Kidney (tissue), 13 donors: ENCODE measurements at regions not wholly inside any gene's neighbourhood (a gene's known extent, or its start where the extent isn't known, plus 50 kb on each side); places are given as distances from the start of the nearest gene placed in this dataset.
A peak's percentile ranks its signal among the peaks of the same experiment; 100 is the strongest.
"Not testable (repeated sequence)": the region's sequence is repeated elsewhere in the genome, so short reads cannot be mapped to it uniquely, and the experiment has no call there.

Experiments used
- DNase-seq, 5 donors: peaks; one replicate each; pipeline ENCODE4 v3.0.0-alpha.2; 2013 to 2020
- FAIRE-seq: peaks from 2 replicates; lab custom pipeline; 2012; peaks lifted over from hg19 to GRCh38; lab: Jason Lieb, UNC
- H3K27ac ChIP-seq, 2 donors: one replicate each; pipeline ENCODE4 v1.7.0; 2013; ENCODE audit warnings: low read depth in 2 of 2, low read length in 2 of 2, inconsistent platforms in 1 of 2
- H3K27me3 ChIP-seq: one replicate; pipeline ENCODE4 v1.7.1; 2013; ENCODE audit warnings: low read length, inconsistent platforms; ENCODE audit not compliant: control insufficient read depth, insufficient read depth
- H3K36me3 ChIP-seq, 3 donors: one replicate each; pipeline versions ENCODE4 v1.7.0 to v1.7.1; 2013; ENCODE audit warnings: low read length in 3 of 3, control low read depth in 1 of 3, inconsistent platforms in 1 of 3; ENCODE audit not compliant: insufficient read depth in 3 of 3, control insufficient read depth in 2 of 3
- H3K4me1 ChIP-seq, 3 donors: one replicate each; pipeline versions ENCODE4 v1.7.0 to v1.7.1; 2013; ENCODE audit warnings: low read length in 3 of 3, inconsistent platforms in 1 of 3, low read depth in 1 of 3; ENCODE audit not compliant: control insufficient read depth in 2 of 3, insufficient read depth in 2 of 3
- H3K4me3 ChIP-seq, 3 donors: one replicate each; pipeline versions ENCODE4 v1.7.0 to v1.8.1; 2013; ENCODE audit warnings: low read length in 3 of 3, control low read depth in 1 of 3, inconsistent platforms in 1 of 3
- H3K9ac ChIP-seq, 3 donors: one replicate each; pipeline versions ENCODE4 v1.7.0 to v1.7.1; 2013; ENCODE audit warnings: low read length in 3 of 3, control low read depth in 1 of 3, inconsistent platforms in 1 of 3
- H3K9me3 ChIP-seq, 3 donors: one replicate each; pipeline versions ENCODE4 v1.7.0 to v1.7.1; 2013; ENCODE audit warnings: low read length in 3 of 3, control low read depth in 1 of 3, inconsistent platforms in 1 of 3; ENCODE audit not compliant: control insufficient read depth in 2 of 3, insufficient read depth in 1 of 3
- intact Hi-C: fragments of 100-400 bp; cut with DNase I; formaldehyde crosslinking; loops from one replicate; pipeline ENCODE4 v1.11.1; 2022
- TF ChIP-seq, protein P1 (sequence below): IDR thresholded peaks from 3 replicates; pipeline ENCODE4 v1.5.1; 2012; ENCODE audit warnings: mild to moderate bottlenecking, moderate library complexity, borderline replicate concordance; ENCODE audit not compliant: insufficient read depth; ENCODE audit errors: extremely low read depth
- donor health status: control.
- donor health status: control.
- donor health status: control.
- donor health status: control.
- donor health status: control.
- donor health status: DM: yes; HTN: yes; CAD: no.
- donor health status: Normal renal cell carcinoma (clear cell type).

DNA sequence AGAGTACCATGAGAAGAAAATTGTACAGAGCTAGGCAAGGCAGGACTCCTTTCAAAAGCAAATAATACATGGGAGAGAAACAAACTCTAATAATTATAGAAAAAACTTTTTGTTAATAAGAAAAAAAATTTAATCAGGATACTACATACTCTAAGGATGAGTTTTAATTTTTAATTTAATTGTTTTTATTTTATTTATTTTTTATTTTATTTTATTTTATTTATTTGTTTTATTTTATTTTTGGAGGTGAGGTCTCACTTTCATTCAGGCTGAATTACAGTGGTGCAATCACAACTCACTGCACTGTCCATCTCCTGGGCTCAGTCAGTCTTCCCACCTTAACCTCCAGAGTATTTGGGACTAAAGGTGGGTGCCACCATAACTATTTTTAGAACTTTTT is 1347.2 kb downstream of the NLGN4Y start:
- Histone ChIP-seq H3K9ac (no peak overlapping the region), H3K27ac (no peak overlapping the region), H3K27me3 (no peaks in the 10 kb centered on the region), H3K4me3 (no peak overlapping the region), H3K4me1 (no peaks in the 10 kb centered on the region), H3K36me3 (no peaks in the 10 kb centered on the region), H3K9me3 (no peaks in the 10 kb centered on the region)
- intact Hi-C loops: no loop called here
- DNase-seq (no peak), FAIRE-seq (no peak)
- TF ChIP-seq, protein P1, sequence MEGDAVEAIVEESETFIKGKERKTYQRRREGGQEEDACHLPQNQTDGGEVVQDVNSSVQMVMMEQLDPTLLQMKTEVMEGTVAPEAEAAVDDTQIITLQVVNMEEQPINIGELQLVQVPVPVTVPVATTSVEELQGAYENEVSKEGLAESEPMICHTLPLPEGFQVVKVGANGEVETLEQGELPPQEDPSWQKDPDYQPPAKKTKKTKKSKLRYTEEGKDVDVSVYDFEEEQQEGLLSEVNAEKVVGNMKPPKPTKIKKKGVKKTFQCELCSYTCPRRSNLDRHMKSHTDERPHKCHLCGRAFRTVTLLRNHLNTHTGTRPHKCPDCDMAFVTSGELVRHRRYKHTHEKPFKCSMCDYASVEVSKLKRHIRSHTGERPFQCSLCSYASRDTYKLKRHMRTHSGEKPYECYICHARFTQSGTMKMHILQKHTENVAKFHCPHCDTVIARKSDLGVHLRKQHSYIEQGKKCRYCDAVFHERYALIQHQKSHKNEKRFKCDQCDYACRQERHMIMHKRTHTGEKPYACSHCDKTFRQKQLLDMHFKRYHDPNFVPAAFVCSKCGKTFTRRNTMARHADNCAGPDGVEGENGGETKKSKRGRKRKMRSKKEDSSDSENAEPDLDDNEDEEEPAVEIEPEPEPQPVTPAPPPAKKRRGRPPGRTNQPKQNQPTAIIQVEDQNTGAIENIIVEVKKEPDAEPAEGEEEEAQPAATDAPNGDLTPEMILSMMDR: no peak

DNA sequence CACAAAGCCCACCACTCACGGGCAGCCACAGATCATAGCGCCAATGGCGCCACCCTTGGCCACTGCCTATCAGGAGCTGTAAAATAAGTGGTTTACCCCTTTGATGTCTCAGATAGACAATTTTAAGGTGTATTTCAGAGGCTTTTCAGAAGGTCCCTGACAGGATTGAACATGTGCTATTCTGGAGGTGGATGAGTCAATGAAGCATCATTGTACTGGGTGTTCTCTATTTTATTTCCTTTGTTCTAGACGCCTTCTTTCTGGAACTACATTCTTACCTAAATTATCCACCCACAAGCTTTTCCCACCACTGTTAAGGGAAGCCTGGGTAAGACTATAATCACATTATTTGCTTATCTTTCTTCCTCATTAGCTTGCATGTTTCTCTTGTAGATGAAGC is 1351.6 kb downstream of the NLGN4Y start:
- H3K4me3 ChIP-seq, H3K27me3 ChIP-seq, H3K27ac ChIP-seq, H3K36me3 ChIP-seq, H3K9me3 ChIP-seq, H3K9ac ChIP-seq, FAIRE-seq, intact Hi-C loops, DNase-seq, H3K4me1 ChIP-seq: not testable (repeated sequence)

DNA sequence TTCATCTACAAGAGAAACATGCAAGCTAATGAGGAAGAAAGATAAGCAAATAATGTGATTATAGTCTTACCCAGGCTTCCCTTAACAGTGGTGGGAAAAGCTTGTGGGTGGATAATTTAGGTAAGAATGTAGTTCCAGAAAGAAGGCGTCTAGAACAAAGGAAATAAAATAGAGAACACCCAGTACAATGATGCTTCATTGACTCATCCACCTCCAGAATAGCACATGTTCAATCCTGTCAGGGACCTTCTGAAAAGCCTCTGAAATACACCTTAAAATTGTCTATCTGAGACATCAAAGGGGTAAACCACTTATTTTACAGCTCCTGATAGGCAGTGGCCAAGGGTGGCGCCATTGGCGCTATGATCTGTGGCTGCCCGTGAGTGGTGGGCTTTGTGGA is 1379.2 kb downstream of the NLGN4Y start:
- H3K4me1 ChIP-seq, H3K9ac ChIP-seq, intact Hi-C loops, H3K27ac ChIP-seq, FAIRE-seq, H3K36me3 ChIP-seq, DNase-seq, H3K9me3 ChIP-seq, H3K27me3 ChIP-seq, H3K4me3 ChIP-seq: not testable (repeated sequence)

DNA sequence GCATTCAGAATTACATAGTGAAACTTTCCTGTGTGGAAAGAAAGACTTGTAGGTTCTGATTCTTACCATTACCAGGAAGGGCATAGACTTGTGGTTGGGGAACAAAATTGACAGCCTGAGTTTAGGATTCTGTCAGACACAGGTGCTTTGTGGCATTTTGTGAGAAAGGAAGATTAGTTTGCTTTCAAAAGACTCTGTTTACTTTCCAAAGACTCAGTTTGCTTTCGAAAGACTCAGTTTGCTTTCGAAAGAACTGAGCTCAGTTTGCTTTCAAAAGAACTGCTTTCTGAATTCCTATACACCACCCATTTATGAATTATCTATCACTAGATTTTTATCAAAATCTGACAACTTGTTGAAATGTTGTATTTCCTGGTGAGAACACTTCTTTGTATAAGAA is 1381.2 kb downstream of the NLGN4Y start:
- Histone ChIP-seq H3K9me3 (no peaks in the 10 kb centered on the region), H3K9ac (no peak overlapping the region), H3K36me3 (no peaks in the 10 kb centered on the region), H3K27ac (no peak overlapping the region), H3K4me1 (no peaks in the 10 kb centered on the region), H3K27me3 (no peaks in the 10 kb centered on the region), H3K4me3 (no peak overlapping the region)
- no peak for DNase-seq
- FAIRE-seq: no peak
- intact Hi-C loops: no loop called here
- TF ChIP-seq, protein P1: no peak

DNA sequence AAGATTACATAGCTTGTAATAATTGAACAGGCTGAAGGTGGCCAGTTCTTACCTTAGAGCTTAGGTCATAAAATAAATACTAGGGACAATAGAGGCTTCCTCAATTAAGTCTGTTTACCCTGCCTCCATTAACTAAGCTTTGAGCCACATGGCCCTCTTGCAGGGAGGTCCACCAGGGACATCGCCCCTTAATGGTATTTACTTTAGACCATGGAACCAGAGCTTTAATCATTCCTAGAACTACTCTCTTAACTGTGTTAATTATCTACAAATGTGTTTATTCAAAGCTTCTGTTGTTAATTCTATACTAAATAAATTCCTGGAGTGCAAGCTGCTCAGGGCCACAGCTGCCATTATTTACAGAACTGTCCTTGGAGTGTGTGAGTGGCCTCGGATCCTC is 1402.2 kb downstream of the NLGN4Y start:
- H3K4me3 ChIP-seq: no peak overlapping the region
- H3K27me3 ChIP-seq: no peaks in the 10 kb centered on the region
- H3K4me1 ChIP-seq: no peaks in the 10 kb centered on the region
- no peak overlapping the region for H3K9ac ChIP-seq
- no peaks in the 10 kb centered on the region for H3K36me3 ChIP-seq
- no peak overlapping the region for H3K27ac ChIP-seq
- FAIRE-seq (no peak), DNase-seq (peak in 1 of 5 donors; percentile 11)
- intact Hi-C loops: no loop called here
- TF ChIP-seq, protein P1: no peak
- H3K9me3 ChIP-seq: no peaks in the 10 kb centered on the region
